Keratinocyte (primary cell): ENCODE measurements at regions not wholly inside any gene's neighbourhood (a gene's known extent, or its start where the extent isn't known, plus 50 kb on each side); places are given as distances from the start of the nearest gene placed in this dataset.

Experiments
- EZH2 ChIP-seq: IDR thresholded peaks from one replicate; pipeline ENCODE4 v1.6.1; 2012; ENCODE audit warnings: inconsistent platforms, mild to moderate bottlenecking, low read length, moderate library complexity
- TF ChIP-seq, protein P1 (sequence below), 3 experiments: IDR thresholded peaks in 1 of 3; conservative IDR thresholded peaks in 1 of 3; optimal IDR thresholded peaks in 1 of 3; 2 replicates in 2 of 3; 3 replicates in 1 of 3; pipeline versions ENCODE3 to v1.5.1; 2011; ENCODE audit warnings: low read length in 3 of 3, mild to moderate bottlenecking in 3 of 3, moderate library complexity in 2 of 3, control low read depth in 1 of 3, inconsistent platforms in 1 of 3; ENCODE audit not compliant: insufficient read depth in 2 of 3; ENCODE audit errors: extremely low read depth in 1 of 3

DNA sequence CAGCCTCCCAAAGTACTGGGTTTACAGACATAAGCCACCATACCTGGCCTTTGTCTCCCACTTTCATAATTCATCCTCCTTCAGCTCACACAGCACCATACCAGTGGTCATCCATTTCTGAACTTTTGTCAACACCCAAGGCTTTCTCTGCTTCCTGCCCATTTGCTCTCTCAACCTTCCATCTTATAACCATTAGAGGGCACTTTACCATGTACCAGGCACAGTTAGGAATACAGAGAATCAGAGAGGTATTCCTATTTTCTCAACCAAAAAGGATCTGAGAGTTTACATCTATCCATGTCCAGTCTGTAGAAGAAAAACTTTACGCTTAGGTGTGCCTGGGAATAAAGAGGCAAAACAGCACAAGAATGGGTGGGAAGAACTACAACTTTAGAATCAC is 397.6 kb downstream of the BUD13 start:
- TF ChIP-seq, protein P1, sequence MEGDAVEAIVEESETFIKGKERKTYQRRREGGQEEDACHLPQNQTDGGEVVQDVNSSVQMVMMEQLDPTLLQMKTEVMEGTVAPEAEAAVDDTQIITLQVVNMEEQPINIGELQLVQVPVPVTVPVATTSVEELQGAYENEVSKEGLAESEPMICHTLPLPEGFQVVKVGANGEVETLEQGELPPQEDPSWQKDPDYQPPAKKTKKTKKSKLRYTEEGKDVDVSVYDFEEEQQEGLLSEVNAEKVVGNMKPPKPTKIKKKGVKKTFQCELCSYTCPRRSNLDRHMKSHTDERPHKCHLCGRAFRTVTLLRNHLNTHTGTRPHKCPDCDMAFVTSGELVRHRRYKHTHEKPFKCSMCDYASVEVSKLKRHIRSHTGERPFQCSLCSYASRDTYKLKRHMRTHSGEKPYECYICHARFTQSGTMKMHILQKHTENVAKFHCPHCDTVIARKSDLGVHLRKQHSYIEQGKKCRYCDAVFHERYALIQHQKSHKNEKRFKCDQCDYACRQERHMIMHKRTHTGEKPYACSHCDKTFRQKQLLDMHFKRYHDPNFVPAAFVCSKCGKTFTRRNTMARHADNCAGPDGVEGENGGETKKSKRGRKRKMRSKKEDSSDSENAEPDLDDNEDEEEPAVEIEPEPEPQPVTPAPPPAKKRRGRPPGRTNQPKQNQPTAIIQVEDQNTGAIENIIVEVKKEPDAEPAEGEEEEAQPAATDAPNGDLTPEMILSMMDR (optimal IDR thresholded peaks at IDR 0.05 in 1 of 3, IDR thresholded peaks at IDR 0.05 in 1 of 3, conservative IDR thresholded peaks at IDR 0.05 in 1 of 3; ENCODE audit: extremely low read depth in 1 of 3, insufficient read depth in 2 of 3, low read length in 3 of 3) = no peak
- TF ChIP-seq EZH2 = no peak
